NB4 (cell line): ENCODE measurements at regions not wholly inside any gene's neighbourhood (a gene's known extent, or its start where the extent isn't known, plus 50 kb on each side); places are given as distances from the start of the nearest gene placed in this dataset.
"Not testable (repeated sequence)": the region's sequence is repeated elsewhere in the genome, so short reads cannot be mapped to it uniquely, and the experiment has no call there.

ENCODE experiments used
- DNase-seq: peaks from one replicate; pipeline ENCODE4 v3.0.0; 2010; ENCODE audit warnings: low read depth
- H3K4me3 ChIP-seq: one replicate; pipeline ENCODE4 v1.5.1; 2011; ENCODE audit warnings: mild to moderate bottlenecking, low read depth, low read length, moderate library complexity
- CTCF ChIP-seq: IDR thresholded peaks from one replicate; pipeline ENCODE4 v1.5.1; 2012; ENCODE audit warnings: low read depth, low read length
- MAX ChIP-seq: IDR thresholded peaks from 2 replicates; pipeline ENCODE4 v1.6.1; 2011; ENCODE audit warnings: low read depth, low read length
- MYC ChIP-seq: IDR thresholded peaks from 2 replicates; pipeline ENCODE4 v1.6.1; 2011; ENCODE audit warnings: low read depth, low read length
- POLR2A ChIP-seq: IDR thresholded peaks from 2 replicates; pipeline ENCODE4 v1.6.1; 2011; ENCODE audit warnings: mild to moderate bottlenecking; ENCODE audit not compliant: insufficient read length; ENCODE audit errors: extremely low read depth

GRCh38 chr9:41022365-41022764 lies 106.1 kb downstream of the FOXD4L6 start:
- not testable (repeated sequence) for DNase-seq, H3K4me3 ChIP-seq

- not testable (repeated sequence) for DNase-seq, H3K4me3 ChIP-seq
Measured at GRCh38 chr9:41019858-41020562, 108.5 kb downstream of the FOXD4L6 start.

GRCh38 chr9:41018948-41019347 lies 109.5 kb downstream of the FOXD4L6 start:
- not testable (repeated sequence) for DNase-seq

GRCh38 chr9:41016699-41017098 lies 111.8 kb downstream of the FOXD4L6 start:
- not testable (repeated sequence) for DNase-seq, H3K4me3 ChIP-seq

More at GRCh38 chr9:41018948-41019347, 109.5 kb downstream of the FOXD4L6 start:
- H3K4me3 ChIP-seq = not testable (repeated sequence)

GRCh38 chr9:40999952-41000700 lies 128.4 kb downstream of the FOXD4L6 start:
- DNase-seq = not testable (repeated sequence)

GRCh38 chr9:40995490-40995889 lies 133.0 kb downstream of the FOXD4L6 start:
- H3K4me3 ChIP-seq = not testable (repeated sequence)
- peak; percentile 23 for DNase-seq

More at GRCh38 chr9:40999952-41000700, 128.4 kb downstream of the FOXD4L6 start:
- H3K4me3 ChIP-seq = not testable (repeated sequence)

- H3K4me3 ChIP-seq = not testable (repeated sequence)
- DNase-seq = peak; percentile 52
Measured at GRCh38 chr9:40993842-40994241, 134.6 kb downstream of the FOXD4L6 start.

- H3K4me3 ChIP-seq = peak overlapping the region; percentile 72
Measured at GRCh38 chr9:40993375-40993774, 135.1 kb downstream of the FOXD4L6 start.

GRCh38 chr9:40992472-40992821 lies 136.0 kb downstream of the FOXD4L6 start:
- peak overlapping the region; percentile 72 for H3K4me3 ChIP-seq
- peak; percentile 48 for DNase-seq

More at GRCh38 chr9:40993375-40993774, 135.1 kb downstream of the FOXD4L6 start:
- not testable (repeated sequence) for DNase-seq

GRCh38 chr9:40991741-40992471 lies 136.6 kb downstream of the FOXD4L6 start:
- peak; percentile 95 for DNase-seq

GRCh38 chr9:40991100-40991740 lies 137.3 kb downstream of the FOXD4L6 start:
- not testable (repeated sequence) for DNase-seq
- peak overlapping the region; percentile 69 for H3K4me3 ChIP-seq

More at GRCh38 chr9:40991741-40992471, 136.6 kb downstream of the FOXD4L6 start:
- TF ChIP-seq POLR2A (peak; percentile 49), MAX (0 out of 2 replicates have a peak, but pooled peaks have one; percentile 23), MYC (peak; percentile 51; the same call in 1 of the 2 replicates), CTCF (peak; percentile 52)
- H3K4me3 ChIP-seq = peak overlapping the region; percentile 72

- not testable (repeated sequence) for DNase-seq, H3K4me3 ChIP-seq
Measured at GRCh38 chr9:40986332-40986731, 142.1 kb downstream of the FOXD4L6 start.

- H3K4me3 ChIP-seq, DNase-seq: not testable (repeated sequence)
Measured at GRCh38 chr9:40975351-40975750, 153.1 kb downstream of the FOXD4L6 start.

GRCh38 chr9:40974912-40975311 lies 153.6 kb downstream of the FOXD4L6 start:
- DNase-seq, H3K4me3 ChIP-seq: not testable (repeated sequence)

- DNase-seq, H3K4me3 ChIP-seq: not testable (repeated sequence)
Measured at GRCh38 chr9:40971773-40972172, 156.7 kb downstream of the FOXD4L6 start.

- not testable (repeated sequence) for DNase-seq, H3K4me3 ChIP-seq
Measured at GRCh38 chr9:40970340-40970739, 158.1 kb downstream of the FOXD4L6 start.
